ENCODE measurements at regions not wholly inside any gene's neighbourhood (a gene's known extent, or its start where the extent isn't known, plus 50 kb on each side); places are given as distances from the start of the nearest gene placed in this dataset.

GRCh38 chr5:3659907-3660306 is 64.3 kb downstream of the IRX1 start:
- TF ChIP-seq CTCF (IDR thresholded peaks at IDR 0.05) (no peak), POLR2A (IDR thresholded peaks at IDR 0.05) (no peak), POLR2AphosphoS5 (IDR thresholded peaks at IDR 0.05; ENCODE audit: insufficient read depth in 1 of 2, low read depth in 1 of 2) (no peak)
